ENCODE measurements at regions not wholly inside any gene's neighbourhood (a gene's known extent, or its start where the extent isn't known, plus 50 kb on each side); places are given as distances from the start of the nearest gene placed in this dataset.
"Not testable (repeated sequence)": the region's sequence is repeated elsewhere in the genome, so short reads cannot be mapped to it uniquely, and the experiment has no call there.

GRCh38 chr10:23493711-23494110, 54.8 kb downstream of the OTUD1 start:
- no peak for TF ChIP-seq CTCF (conservative IDR thresholded peaks at IDR 0.05; ENCODE audit: control insufficient read depth, insufficient read depth, low read depth, low read length)
- no peak overlapping the region for H3K4me3 ChIP-seq (ENCODE audit: control insufficient read depth, low read depth, low read length)
- DNase-seq (ENCODE audit: low read depth): no peak

- no peak for DNase-seq (ENCODE audit: low read depth)
These were observed 57.9 kb downstream of the OTUD1 start for GRCh38 chr10:23496727-23497126.

GRCh38 chr10:23499372-23500132, 60.7 kb downstream of the OTUD1 start:
- no peak overlapping the region for H3K4me3 ChIP-seq (ENCODE audit: control insufficient read depth, low read depth, low read length)
- TF ChIP-seq CTCF (conservative IDR thresholded peaks at IDR 0.05; ENCODE audit: control insufficient read depth, insufficient read depth, low read depth, low read length): no peak
- DNase-seq (ENCODE audit: low read depth): no peak

More at GRCh38 chr10:23496727-23497126, 57.9 kb downstream of the OTUD1 start:
- H3K4me3 ChIP-seq (ENCODE audit: control insufficient read depth, low read depth, low read length): no peak overlapping the region
- no peak for TF ChIP-seq CTCF (conservative IDR thresholded peaks at IDR 0.05; ENCODE audit: control insufficient read depth, insufficient read depth, low read depth, low read length)

GRCh38 chr10:23505797-23506465, 67.1 kb downstream of the OTUD1 start:
- DNase-seq (ENCODE audit: low read depth): no peak
- H3K4me3 ChIP-seq (ENCODE audit: control insufficient read depth, low read depth, low read length): no peak overlapping the region
- TF ChIP-seq CTCF (conservative IDR thresholded peaks at IDR 0.05; ENCODE audit: control insufficient read depth, insufficient read depth, low read depth, low read length): no peak

- no peak overlapping the region for H3K4me3 ChIP-seq (ENCODE audit: control insufficient read depth, low read depth, low read length)
- TF ChIP-seq CTCF (conservative IDR thresholded peaks at IDR 0.05; ENCODE audit: control insufficient read depth, insufficient read depth, low read depth, low read length): no peak
- DNase-seq (ENCODE audit: low read depth): peak; percentile 81
These were observed 73.6 kb downstream of the OTUD1 start for GRCh38 chr10:23512355-23513058.

- not testable (repeated sequence) for DNase-seq (ENCODE audit: low read depth); H3K4me3 ChIP-seq (ENCODE audit: control insufficient read depth, low read depth, low read length)
These were observed 74.7 kb downstream of the OTUD1 start for GRCh38 chr10:23513621-23514020.

GRCh38 chr10:23514321-23514720, 75.4 kb downstream of the OTUD1 start:
- no peak for TF ChIP-seq CTCF (conservative IDR thresholded peaks at IDR 0.05; ENCODE audit: control insufficient read depth, insufficient read depth, low read depth, low read length)
- no peak overlapping the region for H3K4me3 ChIP-seq (ENCODE audit: control insufficient read depth, low read depth, low read length)
- peak; percentile 10 for DNase-seq (ENCODE audit: low read depth)

Data from fibroblast of mammary gland (primary cell).